ENCODE measurements at regions not wholly inside any gene's neighbourhood (a gene's known extent, or its start where the extent isn't known, plus 50 kb on each side); places are given as distances from the start of the nearest gene placed in this dataset.

GRCh38 chr15:87648278-87648677 lies 608.3 kb downstream of the NTRK3 start:
- Histone ChIP-seq H4K91ac (ENCODE audit: insufficient read depth, low read depth, low read length) (no peak overlapping the region), H3K36me3 (ENCODE audit: control insufficient read depth, insufficient read depth, low read length) (no peaks in the 10 kb centered on the region), H3K4me2 (ENCODE audit: low read depth, low read length) (no peak overlapping the region), H2AFZ (replicated peaks; ENCODE audit: low read length, poor library complexity) (no peak overlapping the region), H2BK5ac (ENCODE audit: low read depth, low read length, poor library complexity, severe bottlenecking) (no peak overlapping the region), H3K9me1 (ENCODE audit: insufficient read depth, low read length) (no peaks in the 10 kb centered on the region), H2AK9ac (replicated peaks; ENCODE audit: low read depth, low read length, poor library complexity) (no peak overlapping the region), H3K23ac (ENCODE audit: low read depth, low read length) (no peak overlapping the region), H2BK120ac (ENCODE audit: low read depth, low read length) (no peak overlapping the region), H3K27ac (ENCODE audit: insufficient read depth, low read length) (no peak overlapping the region), H3K4me1 (ENCODE audit: control insufficient read depth, insufficient read depth, low read length) (no peaks in the 10 kb centered on the region), H2BK15ac (ENCODE audit: low read depth, low read length) (no peak overlapping the region), H3K79me1 (ENCODE audit: low read depth in 1 of 2, low read length in 2 of 2) (no peaks in the 10 kb centered on the region), H3K9ac (ENCODE audit: low read depth, low read length) (no peak overlapping the region), H4K5ac (ENCODE audit: low read depth, low read length) (no peak overlapping the region), H3K18ac (ENCODE audit: low read depth, low read length) (no peak overlapping the region), H4K20me1 (ENCODE audit: insufficient read depth, low read length) (no peaks in the 10 kb centered on the region), H2AK5ac (ENCODE audit: low read depth, low read length) (no peak overlapping the region), H3K4me3 (ENCODE audit: insufficient read depth, low read depth, low read length) (no peak overlapping the region), H3K56ac (ENCODE audit: extremely low read depth, insufficient read depth, low read length) (no peak overlapping the region), H4K8ac (ENCODE audit: low read depth in 2 of 2, low read length in 2 of 2) (no peak overlapping the region), H3K4ac (ENCODE audit: low read depth, low read length) (no peak overlapping the region), H3K27me3 (ENCODE audit: control insufficient read depth, insufficient read depth, low read length) (no peaks in the 10 kb centered on the region), H3K9me3 (ENCODE audit: control insufficient read depth, insufficient read depth, low read length) (no peaks in the 10 kb centered on the region), H3K14ac (replicated peaks; ENCODE audit: low read depth, low read length) (no peak overlapping the region), H2BK20ac (ENCODE audit: low read depth, low read length) (no peak overlapping the region)
- BruUV-seq (replicated peaks): no TSS peak
- in situ Hi-C loops (cut with MboI; ENCODE audit: low sequenced_read_pairs): no loop called here
- POLR2A ChIA-PET (ENCODE audit: unreplicated experiment): no interaction called here
- CTCF ChIA-PET: no interaction called here
- intact Hi-C loops (cut with micrococcal nuclease): no loop called here
- TF ChIP-seq BHLHE40 (IDR thresholded peaks at IDR 0.05; ENCODE audit: low read depth, low read length): no peak
- TF ChIP-seq CEBPB (IDR thresholded peaks at IDR 0.05; ENCODE audit: low read depth, low read length): no peak
- TF ChIP-seq RCOR1 (IDR thresholded peaks at IDR 0.05; ENCODE audit: insufficient replicate concordance, low read length): no peak
- no peak for TF ChIP-seq MAFK (IDR thresholded peaks at IDR 0.05; ENCODE audit: low read depth, low read length)
- TF ChIP-seq MXI1 (IDR thresholded peaks at IDR 0.05; ENCODE audit: borderline replicate concordance, low read depth, low read length): no peak
- TF ChIP-seq CHD1 (IDR thresholded peaks at IDR 0.05; ENCODE audit: low read depth, low read length): no peak
- no peak for TF ChIP-seq MAZ (IDR thresholded peaks at IDR 0.05; ENCODE audit: borderline replicate concordance, low read depth, low read length)
- no peak for TF ChIP-seq ELK1 (IDR thresholded peaks at IDR 0.05; ENCODE audit: borderline replicate concordance, low read depth, low read length)
- TF ChIP-seq CTCF (conservative IDR thresholded peaks at IDR 0.05; ENCODE audit: low read depth, low read length): no peak
- no peak for TF ChIP-seq FOS (IDR thresholded peaks at IDR 0.05; ENCODE audit: low read depth, low read length)
- DNase-seq: peak; percentile 41
- no CpG with 5 or more reads among the region's 5 CpGs for WGBS, 2 experiments (ENCODE audit: extremely low coverage in 2 of 2, insufficient read length in 1 of 2)
- dilution Hi-C loops (cut with HindIII; ENCODE audit: low sequenced_read_pairs, unreplicated experiment): no loop called here
- ATAC-seq (ENCODE audit: low read depth): no peak
